ENCODE measurements at regions not wholly inside any gene's neighbourhood (a gene's known extent, or its start where the extent isn't known, plus 50 kb on each side); places are given as distances from the start of the nearest gene placed in this dataset.
"Not testable (repeated sequence)": the region's sequence is repeated elsewhere in the genome, so short reads cannot be mapped to it uniquely, and the experiment has no call there.

DNA sequence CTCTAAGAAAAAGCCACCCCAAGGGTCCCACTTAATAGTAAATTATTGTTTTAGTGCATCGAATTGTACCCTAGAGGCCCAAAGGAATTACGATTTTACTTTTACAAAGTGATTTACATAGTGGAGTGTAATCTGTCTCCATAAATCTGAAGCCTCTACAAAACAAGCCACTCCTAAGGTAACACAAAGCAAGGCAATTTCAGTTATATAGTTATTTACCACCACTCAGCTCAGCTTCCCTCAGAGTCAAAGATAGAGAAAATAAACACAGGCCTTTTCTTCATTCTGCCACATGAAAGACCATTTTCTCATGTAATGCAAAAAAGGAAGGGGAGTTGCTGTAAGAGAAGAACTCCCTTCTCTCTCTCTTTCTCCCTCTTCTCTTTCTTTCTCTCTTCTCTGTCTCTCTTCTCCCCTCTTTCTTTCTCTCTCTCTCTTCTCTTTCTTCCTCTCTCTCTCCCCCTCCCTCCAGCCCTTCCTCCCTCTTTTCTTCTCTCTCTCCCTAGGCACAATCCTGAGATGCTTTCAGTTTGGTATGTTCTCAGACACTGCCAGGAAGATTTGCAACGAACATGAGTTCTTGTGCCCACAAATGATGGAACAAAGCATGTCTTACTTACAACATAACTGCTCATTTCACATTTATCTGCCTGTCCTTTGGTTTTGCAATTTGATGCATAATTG, 264.5 kb downstream of the BCL2 start:
- H3K4me1 ChIP-seq (ENCODE audit: control insufficient read depth in 2 of 2, insufficient read depth in 2 of 2, low read length in 2 of 2), result no peaks in the 10 kb centered on the region
- peak overlapping the region in 1 of 2 donors; percentile 16 for H3K27ac ChIP-seq (ENCODE audit: low read depth in 2 of 2, low read length in 2 of 2)

DNA sequence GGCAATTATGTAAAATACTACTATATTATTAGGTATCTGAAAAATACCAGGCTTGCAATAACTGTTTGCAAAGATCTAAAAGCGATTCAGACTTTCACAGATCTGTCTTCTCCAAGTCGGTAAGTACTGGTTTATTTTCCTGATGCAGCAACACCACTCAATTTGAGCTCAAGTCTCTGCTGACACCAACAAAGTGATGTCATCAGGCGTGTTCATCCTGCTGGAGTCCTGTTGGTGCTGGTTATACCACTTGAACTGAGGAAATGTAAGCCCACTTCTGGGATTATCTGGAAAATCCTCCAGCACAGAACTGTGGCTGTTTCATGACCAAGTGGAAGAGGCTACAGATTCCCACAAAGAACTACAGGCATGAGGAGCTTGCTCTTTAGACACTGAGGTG, 267.6 kb downstream of the BCL2 start:
- no peaks in the 10 kb centered on the region for H3K36me3 ChIP-seq (ENCODE audit: control insufficient read depth in 2 of 2, insufficient read depth in 2 of 2, low read length in 2 of 2)
- no peak overlapping the region for H3K9ac ChIP-seq (ENCODE audit: low read depth in 1 of 2, low read length in 2 of 2)
- no peak overlapping the region for H3K4me3 ChIP-seq (ENCODE audit: low read length in 2 of 2)
- H3K4me1 ChIP-seq (ENCODE audit: control insufficient read depth in 2 of 2, insufficient read depth in 2 of 2, low read length in 2 of 2), result no peaks in the 10 kb centered on the region
- H3K27ac ChIP-seq (ENCODE audit: low read depth in 2 of 2, low read length in 2 of 2), result no peak overlapping the region
- H3K9me3 ChIP-seq (ENCODE audit: control insufficient read depth in 2 of 2, low read length in 2 of 2), result no peaks in the 10 kb centered on the region
- no peaks in the 10 kb centered on the region for H3K27me3 ChIP-seq (ENCODE audit: control insufficient read depth in 2 of 2, insufficient read depth in 2 of 2, low read length in 2 of 2)

More for the DNA sequence above, 264.5 kb downstream of the BCL2 start:
- Histone ChIP-seq H3K36me3 (ENCODE audit: control insufficient read depth in 2 of 2, insufficient read depth in 2 of 2, low read length in 2 of 2) (no peaks in the 10 kb centered on the region), H3K27me3 (ENCODE audit: control insufficient read depth in 2 of 2, insufficient read depth in 2 of 2, low read length in 2 of 2) (no peaks in the 10 kb centered on the region), H3K9me3 (ENCODE audit: control insufficient read depth in 2 of 2, low read length in 2 of 2) (no peaks in the 10 kb centered on the region), H3K4me3 (ENCODE audit: low read length in 2 of 2) (no peak overlapping the region), H3K9ac (ENCODE audit: low read depth in 1 of 2, low read length in 2 of 2) (no peak overlapping the region)

DNA sequence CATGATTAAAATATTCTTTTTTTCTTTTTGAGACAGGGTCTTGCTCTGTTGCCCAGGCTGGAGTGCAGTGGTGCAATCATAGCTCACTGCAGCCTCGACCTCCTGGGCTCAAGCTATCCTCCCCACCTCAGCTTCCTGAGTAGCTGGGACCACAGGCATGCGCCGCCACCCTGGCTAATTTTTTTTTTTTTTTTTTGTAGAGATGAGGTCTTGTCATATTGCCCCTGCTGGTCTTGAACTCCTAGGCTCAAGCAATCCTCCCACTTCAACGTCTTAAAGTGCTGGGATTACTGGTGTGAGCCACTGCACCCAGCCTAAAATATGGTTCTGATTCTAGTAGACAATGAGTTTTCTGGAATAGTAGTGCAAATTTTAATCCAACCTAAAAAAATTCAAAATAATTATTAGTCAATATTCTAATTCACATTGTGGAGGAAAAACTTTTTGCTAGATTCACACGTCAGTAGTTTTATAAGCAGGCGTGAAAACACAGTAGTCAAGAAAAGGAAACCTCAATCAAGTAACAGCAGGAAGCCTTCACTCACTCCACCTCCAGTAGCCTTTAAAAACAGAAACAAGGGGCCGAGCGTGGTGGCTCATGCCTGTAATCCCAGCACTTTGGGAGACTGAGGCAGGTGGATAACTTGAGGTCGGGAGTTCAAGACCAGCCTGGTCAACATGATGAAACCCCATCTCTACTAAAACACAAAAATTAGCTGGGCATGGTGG, 268.7 kb downstream of the BCL2 start:
- not testable (repeated sequence) for H3K9me3 ChIP-seq (ENCODE audit: control insufficient read depth in 2 of 2, low read length in 2 of 2); H3K27me3 ChIP-seq (ENCODE audit: control insufficient read depth in 2 of 2, insufficient read depth in 2 of 2, low read length in 2 of 2); H3K4me3 ChIP-seq (ENCODE audit: low read length in 2 of 2); H3K27ac ChIP-seq (ENCODE audit: low read depth in 2 of 2, low read length in 2 of 2); H3K9ac ChIP-seq (ENCODE audit: low read depth in 1 of 2, low read length in 2 of 2); H3K36me3 ChIP-seq (ENCODE audit: control insufficient read depth in 2 of 2, insufficient read depth in 2 of 2, low read length in 2 of 2); H3K4me1 ChIP-seq (ENCODE audit: control insufficient read depth in 2 of 2, insufficient read depth in 2 of 2, low read length in 2 of 2)

DNA sequence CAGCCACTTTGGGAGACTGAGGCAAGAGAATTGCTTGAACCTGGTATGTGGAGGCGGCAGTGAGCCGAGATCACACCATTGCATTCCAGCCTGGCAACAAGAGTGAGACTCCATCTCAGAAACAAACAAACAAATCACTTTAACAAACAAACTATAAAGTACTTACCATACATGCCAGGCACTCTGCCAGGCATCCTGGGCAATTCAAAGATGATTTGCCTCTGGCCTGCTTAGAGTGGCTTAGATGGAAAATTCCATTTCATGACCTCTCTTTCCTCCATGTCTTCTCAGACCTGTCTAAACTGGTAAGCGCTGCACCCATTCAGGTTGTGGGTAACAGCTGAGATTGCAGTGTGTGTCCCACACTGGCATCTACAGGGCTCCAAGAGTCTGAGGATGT, 273.2 kb downstream of the BCL2 start:
- Histone ChIP-seq H3K36me3 (ENCODE audit: control insufficient read depth in 2 of 2, insufficient read depth in 2 of 2, low read length in 2 of 2) (no peaks in the 10 kb centered on the region), H3K9me3 (ENCODE audit: control insufficient read depth in 2 of 2, low read length in 2 of 2) (no peaks in the 10 kb centered on the region), H3K4me3 (ENCODE audit: low read length in 2 of 2) (no peak overlapping the region), H3K27me3 (ENCODE audit: control insufficient read depth in 2 of 2, insufficient read depth in 2 of 2, low read length in 2 of 2) (no peaks in the 10 kb centered on the region), H3K27ac (ENCODE audit: low read depth in 2 of 2, low read length in 2 of 2) (no peak overlapping the region), H3K4me1 (ENCODE audit: control insufficient read depth in 2 of 2, insufficient read depth in 2 of 2, low read length in 2 of 2) (no peaks in the 10 kb centered on the region), H3K9ac (ENCODE audit: low read depth in 1 of 2, low read length in 2 of 2) (no peak overlapping the region)

DNA sequence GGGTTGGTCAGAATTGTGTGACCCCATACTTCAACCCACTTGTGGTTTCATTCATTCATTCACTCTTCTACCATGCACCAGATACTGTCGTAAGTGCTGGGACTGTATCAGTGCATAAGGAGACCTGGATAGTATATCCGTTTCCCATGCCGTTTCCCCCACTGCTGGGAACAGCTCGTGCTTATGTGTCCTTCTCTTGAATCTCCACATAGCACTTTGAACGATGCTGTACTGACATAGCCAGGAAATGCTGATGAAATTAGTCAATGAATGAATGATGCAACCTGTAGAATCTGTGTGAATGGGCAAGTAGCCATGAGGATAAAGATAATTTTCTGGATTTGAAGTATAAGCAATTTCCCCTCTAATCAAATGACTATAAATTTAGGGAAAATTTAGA, 276.1 kb downstream of the BCL2 start:
- H3K4me3 ChIP-seq (ENCODE audit: low read length in 2 of 2), result no peak overlapping the region
- no peak overlapping the region for H3K27ac ChIP-seq (ENCODE audit: low read depth in 2 of 2, low read length in 2 of 2)
- no peaks in the 10 kb centered on the region for H3K9me3 ChIP-seq (ENCODE audit: control insufficient read depth in 2 of 2, low read length in 2 of 2)
- H3K9ac ChIP-seq (ENCODE audit: low read depth in 1 of 2, low read length in 2 of 2), result no peak overlapping the region
- no peaks in the 10 kb centered on the region for H3K27me3 ChIP-seq (ENCODE audit: control insufficient read depth in 2 of 2, insufficient read depth in 2 of 2, low read length in 2 of 2)
- no peaks in the 10 kb centered on the region for H3K36me3 ChIP-seq (ENCODE audit: control insufficient read depth in 2 of 2, insufficient read depth in 2 of 2, low read length in 2 of 2)
- no peaks in the 10 kb centered on the region for H3K4me1 ChIP-seq (ENCODE audit: control insufficient read depth in 2 of 2, insufficient read depth in 2 of 2, low read length in 2 of 2)

DNA sequence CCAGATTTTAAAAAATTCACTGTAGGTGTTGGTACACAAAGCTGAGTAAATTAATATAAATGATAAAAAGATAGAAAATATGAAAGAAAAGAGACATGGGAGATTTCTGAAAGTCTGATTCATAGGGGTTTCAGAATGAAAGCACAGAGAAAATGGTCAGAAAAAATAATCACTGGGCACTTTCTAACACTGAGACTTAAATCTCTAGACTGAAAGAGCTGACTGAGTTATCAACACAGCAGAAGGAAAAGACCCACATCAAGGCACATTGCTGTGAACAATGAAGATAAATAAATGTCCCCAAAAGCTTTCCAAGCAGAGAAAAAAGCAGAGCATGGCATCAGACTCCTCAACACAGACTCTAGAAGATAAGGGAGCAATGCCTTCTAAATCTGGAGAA, 277.2 kb downstream of the BCL2 start:
- Histone ChIP-seq H3K9ac (ENCODE audit: low read depth in 1 of 2, low read length in 2 of 2) (no peak overlapping the region), H3K36me3 (ENCODE audit: control insufficient read depth in 2 of 2, insufficient read depth in 2 of 2, low read length in 2 of 2) (no peaks in the 10 kb centered on the region), H3K27ac (ENCODE audit: low read depth in 2 of 2, low read length in 2 of 2) (no peak overlapping the region), H3K9me3 (ENCODE audit: control insufficient read depth in 2 of 2, low read length in 2 of 2) (no peaks in the 10 kb centered on the region), H3K4me1 (ENCODE audit: control insufficient read depth in 2 of 2, insufficient read depth in 2 of 2, low read length in 2 of 2) (no peaks in the 10 kb centered on the region), H3K4me3 (ENCODE audit: low read length in 2 of 2) (no peak overlapping the region), H3K27me3 (ENCODE audit: control insufficient read depth in 2 of 2, insufficient read depth in 2 of 2, low read length in 2 of 2) (no peaks in the 10 kb centered on the region)

DNA sequence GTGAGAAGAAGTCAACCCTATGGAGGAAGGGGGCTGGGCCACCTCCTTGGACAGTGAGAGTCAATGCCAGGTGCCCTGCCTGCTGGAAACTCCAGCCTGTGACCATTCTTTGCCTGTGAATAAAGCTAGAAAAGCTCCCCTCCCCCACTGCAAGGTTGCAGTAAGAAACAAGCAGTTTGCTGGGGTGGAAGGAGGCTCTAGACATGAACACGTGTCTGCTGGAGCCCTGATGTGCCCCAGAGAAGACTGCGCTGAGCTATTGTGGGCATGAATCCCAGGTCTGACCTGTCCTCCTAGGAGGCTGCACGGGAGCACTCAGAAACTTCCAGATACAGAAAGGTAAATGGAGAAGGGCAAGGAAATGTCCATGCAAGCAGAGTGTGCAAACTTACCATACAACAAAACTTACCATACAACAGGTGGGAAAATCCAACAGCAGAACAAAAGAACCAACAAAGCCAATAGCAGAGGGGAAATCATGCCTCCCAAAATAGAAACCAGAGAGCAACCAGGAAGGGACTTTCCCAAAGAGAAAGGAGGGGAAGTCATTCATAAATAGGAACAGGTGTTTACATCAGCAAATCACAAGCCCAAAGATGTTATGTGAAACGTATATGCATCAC, 278.7 kb downstream of the BCL2 start:
- H3K4me1 ChIP-seq (ENCODE audit: control insufficient read depth in 2 of 2, insufficient read depth in 2 of 2, low read length in 2 of 2), result no peaks in the 10 kb centered on the region
- H3K9ac ChIP-seq (ENCODE audit: low read depth in 1 of 2, low read length in 2 of 2), result no peak overlapping the region
- no peaks in the 10 kb centered on the region for H3K36me3 ChIP-seq (ENCODE audit: control insufficient read depth in 2 of 2, insufficient read depth in 2 of 2, low read length in 2 of 2)
- H3K27me3 ChIP-seq (ENCODE audit: control insufficient read depth in 2 of 2, insufficient read depth in 2 of 2, low read length in 2 of 2), result no peaks in the 10 kb centered on the region
- H3K4me3 ChIP-seq (ENCODE audit: low read length in 2 of 2), result no peak overlapping the region
- no peak overlapping the region for H3K27ac ChIP-seq (ENCODE audit: low read depth in 2 of 2, low read length in 2 of 2)
- H3K9me3 ChIP-seq (ENCODE audit: control insufficient read depth in 2 of 2, low read length in 2 of 2), result no peaks in the 10 kb centered on the region

DNA sequence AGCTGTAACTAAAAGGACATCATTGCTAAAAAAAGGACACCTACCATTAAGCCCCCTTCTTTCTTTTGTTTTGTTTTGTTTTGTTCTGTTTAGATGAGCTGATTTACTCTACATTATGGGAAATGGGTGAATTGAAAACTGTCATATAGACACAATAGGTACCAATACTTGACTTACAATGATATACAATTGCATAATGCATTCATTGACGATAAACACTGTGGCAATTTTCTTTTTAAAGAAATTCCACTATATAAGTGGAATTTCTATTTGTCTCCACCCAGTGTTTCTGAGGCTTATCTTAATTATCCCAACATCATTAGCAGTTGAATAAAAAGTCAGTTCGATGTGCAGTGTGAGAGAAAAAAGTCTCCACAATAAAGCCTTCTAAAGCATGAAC, 282.1 kb downstream of the BCL2 start:
- no peak overlapping the region for H3K4me3 ChIP-seq (ENCODE audit: low read length in 2 of 2)
- H3K27me3 ChIP-seq (ENCODE audit: control insufficient read depth in 2 of 2, insufficient read depth in 2 of 2, low read length in 2 of 2), result no peaks in the 10 kb centered on the region
- H3K27ac ChIP-seq (ENCODE audit: low read depth in 2 of 2, low read length in 2 of 2), result no peak overlapping the region
- H3K9ac ChIP-seq (ENCODE audit: low read depth in 1 of 2, low read length in 2 of 2), result no peak overlapping the region
- no peaks in the 10 kb centered on the region for H3K9me3 ChIP-seq (ENCODE audit: control insufficient read depth in 2 of 2, low read length in 2 of 2)
- H3K36me3 ChIP-seq (ENCODE audit: control insufficient read depth in 2 of 2, insufficient read depth in 2 of 2, low read length in 2 of 2), result no peaks in the 10 kb centered on the region
- H3K4me1 ChIP-seq (ENCODE audit: control insufficient read depth in 2 of 2, insufficient read depth in 2 of 2, low read length in 2 of 2), result no peaks in the 10 kb centered on the region

DNA sequence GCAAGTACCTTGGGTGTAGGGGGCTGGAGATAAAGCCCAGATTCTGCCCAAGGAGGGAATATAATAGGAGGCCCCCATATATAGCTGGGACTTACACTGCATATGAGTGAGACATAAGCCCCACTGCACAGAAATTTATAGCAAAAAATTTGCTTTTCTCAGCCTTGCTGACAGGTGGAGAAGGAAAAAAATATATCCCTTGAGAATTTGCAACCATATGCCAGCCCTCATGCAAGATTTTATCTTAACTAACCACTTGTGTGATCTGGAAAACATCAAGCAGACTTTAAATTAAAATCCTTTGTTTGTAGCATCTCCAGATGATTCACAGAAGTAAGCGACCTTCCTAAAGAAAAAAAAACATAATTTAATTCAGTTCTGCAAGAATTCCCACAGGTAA, 288.2 kb downstream of the BCL2 start:
- Histone ChIP-seq H3K27ac (ENCODE audit: low read depth in 2 of 2, low read length in 2 of 2) (no peak overlapping the region), H3K36me3 (ENCODE audit: control insufficient read depth in 2 of 2, insufficient read depth in 2 of 2, low read length in 2 of 2) (no peaks in the 10 kb centered on the region), H3K4me1 (ENCODE audit: control insufficient read depth in 2 of 2, insufficient read depth in 2 of 2, low read length in 2 of 2) (no peaks in the 10 kb centered on the region), H3K4me3 (ENCODE audit: low read length in 2 of 2) (no peak overlapping the region), H3K9ac (ENCODE audit: low read depth in 1 of 2, low read length in 2 of 2) (no peak overlapping the region), H3K9me3 (ENCODE audit: control insufficient read depth in 2 of 2, low read length in 2 of 2) (no peaks in the 10 kb centered on the region), H3K27me3 (ENCODE audit: control insufficient read depth in 2 of 2, insufficient read depth in 2 of 2, low read length in 2 of 2) (no peaks in the 10 kb centered on the region)

All from mucosa of rectum (tissue), 2 donors.